Ectodermal cell (in vitro differentiated cells): ENCODE measurements at regions not wholly inside any gene's neighbourhood (a gene's known extent, or its start where the extent isn't known, plus 50 kb on each side); places are given as distances from the start of the nearest gene placed in this dataset.

Experiments used
- H3K27ac ChIP-seq: 2 replicates; pipeline ENCODE4 v1.7.0; 2013; ENCODE audit warnings: mild to moderate bottlenecking, low read depth, low read length; ENCODE audit not compliant: insufficient read depth, poor library complexity, severe bottlenecking
- H3K27me3 ChIP-seq: 2 replicates; pipeline ENCODE4 v1.7.0; 2013; ENCODE audit warnings: mild to moderate bottlenecking, low read length; ENCODE audit not compliant: insufficient read depth, control insufficient read depth, poor library complexity, severe bottlenecking
- H3K36me3 ChIP-seq: one replicate; pipeline ENCODE4 v1.7.0; 2013; ENCODE audit warnings: low read length; ENCODE audit not compliant: control insufficient read depth, insufficient read depth
- H3K4me1 ChIP-seq: one replicate; pipeline ENCODE4 v1.7.0; 2013; ENCODE audit warnings: low read length; ENCODE audit not compliant: control insufficient read depth, insufficient read depth
- H3K4me3 ChIP-seq: 2 replicates; pipeline ENCODE4 v1.7.0; 2013; ENCODE audit warnings: low read depth, low read length, control low read depth; ENCODE audit not compliant: insufficient read depth
- H3K9me3 ChIP-seq: 2 replicates; pipeline ENCODE4 v1.7.0; 2013; ENCODE audit warnings: mild to moderate bottlenecking, low read length, moderate library complexity; ENCODE audit not compliant: control insufficient read depth
- WGBS, 2 experiments: methylation state at CpG; one replicate each; pipeline ENCODE4 v1.1.7; 2013; ENCODE audit warnings: missing lambda C conversion rate in 2 of 2; 5-methylcytosine and 5-hydroxymethylcytosine counted together

DNA sequence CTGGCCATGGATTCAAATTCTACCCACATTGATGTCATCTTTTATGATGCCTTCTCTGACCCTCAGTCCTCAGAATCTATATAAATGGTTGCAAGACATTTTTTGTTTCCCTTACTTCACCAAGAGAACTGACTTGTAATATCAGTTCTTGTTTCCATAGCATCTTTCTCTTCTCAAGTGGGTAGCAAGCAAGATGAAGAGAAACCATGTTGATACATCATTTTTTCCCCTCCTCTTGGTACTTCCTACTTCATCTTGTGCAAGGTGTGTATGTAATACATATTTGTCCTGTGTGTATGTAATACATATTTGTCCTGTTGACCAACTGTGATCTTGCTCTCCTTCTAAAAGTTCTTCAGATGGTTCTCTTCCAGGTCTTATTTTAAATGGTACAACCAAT lies 348.6 kb downstream of the PTEN start:
- H3K27ac ChIP-seq, result no peak overlapping the region
- no peaks in the 10 kb centered on the region for H3K36me3 ChIP-seq
- no peaks in the 10 kb centered on the region for H3K27me3 ChIP-seq
- H3K9me3 ChIP-seq, result no peaks in the 10 kb centered on the region
- H3K4me3 ChIP-seq, result no peak overlapping the region
- no peaks in the 10 kb centered on the region for H3K4me1 ChIP-seq

DNA sequence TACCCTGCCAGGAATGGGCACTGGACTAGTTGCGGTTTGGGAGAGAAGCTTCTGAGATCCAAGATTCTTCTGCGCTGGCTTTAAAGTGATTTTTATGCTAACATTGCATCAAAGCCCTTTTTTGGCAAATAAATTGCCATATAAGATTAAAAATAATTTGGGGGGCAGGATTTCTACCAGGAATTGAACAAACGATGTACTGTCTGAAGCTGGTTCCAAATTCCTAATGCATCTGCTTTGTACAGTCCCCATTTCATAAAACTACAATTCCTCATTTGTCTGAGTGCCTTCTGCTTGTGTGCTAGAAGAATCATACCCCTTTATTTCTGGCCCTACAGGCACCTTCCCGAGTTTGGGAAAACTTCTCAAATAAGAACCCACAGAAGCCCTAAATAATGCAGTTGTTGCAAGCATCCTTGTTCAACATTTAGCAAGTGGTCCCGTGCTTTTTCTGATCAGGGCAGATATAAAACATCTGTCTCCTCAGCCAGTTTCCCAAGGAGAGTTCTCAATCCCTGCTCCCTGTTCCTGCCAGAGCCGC lies 349.7 kb downstream of the PTEN start:
- H3K4me3 ChIP-seq, result no peak overlapping the region
- H3K9me3 ChIP-seq, result no peaks in the 10 kb centered on the region
- no peaks in the 10 kb centered on the region for H3K27me3 ChIP-seq
- H3K4me1 ChIP-seq, result no peaks in the 10 kb centered on the region
- no peak overlapping the region for H3K27ac ChIP-seq
- H3K36me3 ChIP-seq, result no peaks in the 10 kb centered on the region
- 88 to 93% methylated on average over 6 of the region's 6 CpGs for WGBS, 2 experiments

DNA sequence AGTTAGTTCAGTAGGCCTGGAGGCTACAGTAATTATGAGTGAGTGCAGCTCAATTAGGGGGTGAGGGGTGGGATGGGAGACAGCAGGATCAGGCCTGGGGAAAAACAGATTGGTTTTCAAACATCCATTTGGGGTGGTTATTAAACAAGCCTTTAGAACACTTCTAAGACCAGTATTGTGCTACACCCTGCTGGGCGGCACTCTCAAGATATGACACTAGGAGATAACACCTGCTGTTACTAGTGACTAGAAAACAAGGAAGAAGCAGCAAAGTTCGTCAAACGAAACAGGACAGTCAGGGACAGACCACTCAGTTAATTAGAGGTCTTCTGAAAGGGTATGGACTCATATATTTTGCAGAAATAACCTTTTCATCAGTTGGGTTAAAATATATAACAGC lies 353.6 kb downstream of the PTEN start:
- no peak overlapping the region for H3K27ac ChIP-seq
- no peaks in the 10 kb centered on the region for H3K36me3 ChIP-seq
- 80 to 92% methylated on average over 3 of the region's 3 CpGs for WGBS, 2 experiments
- no peaks in the 10 kb centered on the region for H3K27me3 ChIP-seq
- no peaks in the 10 kb centered on the region for H3K4me1 ChIP-seq
- no peaks in the 10 kb centered on the region for H3K9me3 ChIP-seq
- no peak overlapping the region for H3K4me3 ChIP-seq

DNA sequence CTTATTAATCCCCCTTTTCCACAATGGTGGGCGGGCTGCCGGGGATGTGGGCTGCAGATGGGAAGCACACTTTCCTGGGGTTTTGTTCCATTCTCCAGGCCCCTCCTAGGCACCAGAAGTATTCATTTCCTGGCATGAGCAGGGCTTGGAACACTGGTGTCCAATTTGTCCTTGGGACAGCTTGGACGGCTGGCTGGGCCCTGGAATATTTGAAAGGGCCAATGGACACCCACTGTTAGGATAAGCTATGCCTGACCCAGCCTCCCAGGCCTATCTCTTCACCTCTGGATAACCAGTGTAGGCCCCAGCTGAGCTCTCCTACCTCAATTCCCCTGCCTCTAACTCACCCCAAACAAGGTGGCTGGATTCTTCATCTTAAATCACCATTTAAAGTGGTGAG lies 354.9 kb downstream of the PTEN start:
- no peak overlapping the region for H3K27ac ChIP-seq
- 96 to 99% methylated on average over 3 of the region's 3 CpGs for WGBS, 2 experiments
- no peaks in the 10 kb centered on the region for H3K4me1 ChIP-seq
- no peak overlapping the region for H3K4me3 ChIP-seq
- no peaks in the 10 kb centered on the region for H3K27me3 ChIP-seq
- no peaks in the 10 kb centered on the region for H3K36me3 ChIP-seq
- H3K9me3 ChIP-seq, result no peaks in the 10 kb centered on the region

DNA sequence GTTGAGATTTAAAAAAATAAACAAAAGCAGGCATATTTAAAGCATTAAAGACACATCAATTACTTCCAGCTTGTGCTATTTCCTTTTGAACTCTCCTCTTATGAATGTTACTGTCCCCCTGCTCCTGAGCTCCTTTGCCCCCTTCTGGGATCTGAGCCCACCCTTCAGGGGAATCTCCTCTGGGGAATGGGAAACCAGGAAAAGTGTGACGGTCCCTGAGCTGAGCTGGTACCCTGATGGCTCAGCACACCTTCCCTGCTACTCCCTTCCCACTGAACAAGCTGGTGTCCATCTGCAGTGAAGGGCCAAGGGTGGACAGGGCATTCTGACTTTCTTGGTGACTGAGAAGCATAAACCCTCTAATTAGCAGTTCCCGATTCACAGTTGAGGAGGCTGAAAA lies 356.3 kb downstream of the PTEN start:
- WGBS, 2 experiments, result 87 to 94% methylated on average over 2 of the region's 2 CpGs
- Histone ChIP-seq H3K4me3 (no peak overlapping the region), H3K36me3 (no peaks in the 10 kb centered on the region), H3K4me1 (no peaks in the 10 kb centered on the region), H3K27ac (no peak overlapping the region), H3K27me3 (no peaks in the 10 kb centered on the region), H3K9me3 (no peaks in the 10 kb centered on the region)

DNA sequence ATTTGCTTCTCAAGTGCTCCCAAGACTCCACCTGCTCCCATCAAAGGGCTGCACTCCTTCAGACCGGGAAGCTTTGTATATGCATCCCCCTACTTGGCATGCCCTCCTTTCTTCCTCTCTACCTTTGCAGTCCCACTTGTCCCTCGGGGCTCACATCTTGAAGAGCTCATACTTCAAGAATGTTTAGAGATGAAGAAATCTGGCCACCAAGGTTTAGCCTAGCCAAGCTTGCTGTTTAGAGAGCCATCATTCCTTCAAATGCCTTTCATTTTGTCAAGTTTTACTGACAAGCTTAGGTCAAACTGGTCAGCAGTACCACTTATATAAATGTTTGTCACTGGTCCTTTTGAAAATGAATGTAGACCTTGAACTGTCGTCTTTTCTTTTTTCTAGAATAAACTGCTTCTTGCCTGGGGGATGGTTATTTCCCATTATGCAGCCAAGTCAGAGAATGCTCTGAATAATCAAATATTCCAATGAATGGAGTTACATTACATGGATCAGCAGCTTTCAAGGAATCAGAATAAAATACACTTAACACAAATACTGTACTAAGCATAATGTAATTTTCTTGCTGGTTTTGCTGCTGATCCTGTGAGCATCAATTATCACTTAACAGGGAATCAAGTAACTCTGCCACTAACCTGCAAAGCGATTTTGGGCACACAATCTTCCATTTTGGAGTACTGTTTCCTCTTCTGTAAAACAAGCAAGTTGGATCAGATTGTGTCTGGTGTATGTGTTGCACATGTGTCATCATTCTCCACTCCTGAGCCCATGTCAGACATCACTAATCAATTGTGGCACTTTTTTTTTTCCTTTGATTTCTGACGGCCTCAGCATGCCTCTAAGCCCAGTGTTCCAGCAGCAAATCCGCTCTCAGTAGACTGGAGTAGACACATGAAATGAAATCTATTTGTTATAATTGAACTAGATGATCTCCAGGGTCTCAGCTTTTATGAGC lies 357.9 kb downstream of the PTEN start:
- Histone ChIP-seq H3K4me3 (no peak overlapping the region), H3K27ac (no peak overlapping the region), H3K36me3 (no peaks in the 10 kb centered on the region), H3K4me1 (no peaks in the 10 kb centered on the region), H3K9me3 (no peaks in the 10 kb centered on the region), H3K27me3 (no peaks in the 10 kb centered on the region)
- WGBS, 2 experiments, result 80 to 82% methylated on average over 6 of the region's 6 CpGs

DNA sequence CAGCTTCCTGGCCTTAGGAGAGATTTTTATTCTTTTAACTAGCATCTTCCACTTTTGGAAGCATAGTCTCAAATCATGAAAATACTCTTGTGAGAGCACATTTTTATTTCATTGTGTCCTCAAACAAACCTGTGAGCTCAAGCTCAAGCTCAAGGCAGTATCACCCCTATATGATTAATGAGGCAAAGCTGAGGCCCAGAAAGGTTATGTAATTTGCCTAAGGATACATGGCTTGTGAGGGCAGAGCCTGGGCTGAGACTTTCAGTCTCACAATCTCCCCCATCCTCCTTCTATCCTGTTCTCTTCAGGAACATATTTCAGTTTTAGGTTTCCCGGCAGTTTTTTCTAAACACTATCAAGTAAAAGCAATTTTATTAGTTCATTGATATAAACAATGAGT lies 359.5 kb downstream of the PTEN start:
- Histone ChIP-seq H3K4me3 (no peak overlapping the region), H3K27me3 (no peaks in the 10 kb centered on the region), H3K36me3 (no peaks in the 10 kb centered on the region), H3K9me3 (no peaks in the 10 kb centered on the region), H3K27ac (no peak overlapping the region), H3K4me1 (peaks cover 11% of the 10 kb centered on the region)
- WGBS, 2 experiments, result no CpG with 5 or more reads among the region's 1 CpG
